ENCODE measurements at regions not wholly inside any gene's neighbourhood (a gene's known extent, or its start where the extent isn't known, plus 50 kb on each side); places are given as distances from the start of the nearest gene placed in this dataset.

GRCh38 chr13:79915114-79915811 is 425.7 kb downstream of the SPRY2 start:
- Histone ChIP-seq H3K9me3 (ENCODE audit: control insufficient read depth in 1 of 2, insufficient read depth in 1 of 2, low read depth in 1 of 2, low read length in 2 of 2) (no peaks in the 10 kb centered on the region), H3K4me2 (ENCODE audit: low read length) (no peak overlapping the region), H4K20me1 (ENCODE audit: insufficient read depth) (no peaks in the 10 kb centered on the region), H2AFZ (ENCODE audit: low read depth, low read length, poor library complexity, severe bottlenecking) (no peak overlapping the region), H3K27me3 (ENCODE audit: insufficient read depth, low read length) (no peaks in the 10 kb centered on the region), H3K4me3 (replicated peaks in 1 of 2; ENCODE audit: low read depth in 1 of 2, low read length in 2 of 2) (no peak overlapping the region), H3K27ac (ENCODE audit: low read depth, low read length) (no peak overlapping the region), H3K9ac (ENCODE audit: low read length) (no peak overlapping the region), H3K36me3 (ENCODE audit: control insufficient read depth in 1 of 2, insufficient read depth in 2 of 2, low read length in 2 of 2) (no peaks in the 10 kb centered on the region), H3K79me2 (ENCODE audit: insufficient read depth, low read length) (no peaks in the 10 kb centered on the region), H3K9me2 (ENCODE audit: insufficient read depth) (no peaks in the 10 kb centered on the region), H3K4me1 (ENCODE audit: control insufficient read depth in 1 of 2, insufficient read depth in 2 of 2, low read length in 2 of 2) (no peaks in the 10 kb centered on the region)
- CTCF ChIA-PET: no interaction called here
- no TSS peak for BruUV-seq (replicated peaks)
- DNase-seq (ENCODE audit: low read depth, low spot score) (no peak), ATAC-seq (no peak)
- TF ChIP-seq POLR2AphosphoS5 (IDR thresholded peaks at IDR 0.05; ENCODE audit: low read depth, low read length) (no peak), EZH2 (IDR thresholded peaks at IDR 0.05) (no peak), EZH2phosphoT487 (IDR thresholded peaks at IDR 0.05; ENCODE audit: borderline replicate concordance) (no peak), POLR2A (IDR thresholded peaks at IDR 0.05; ENCODE audit: borderline replicate concordance, extremely low read depth, insufficient read depth, insufficient read length) (no peak), ZFX (IDR thresholded peaks at IDR 0.05) (no peak), SRF (IDR thresholded peaks at IDR 0.05; ENCODE audit: low read depth) (no peak), MAX (IDR thresholded peaks at IDR 0.05) (no peak), SIN3A (IDR thresholded peaks at IDR 0.05; ENCODE audit: low read depth) (no peak), FOSL1 (IDR thresholded peaks at IDR 0.05; ENCODE audit: low read depth) (no peak), ZNF274 (IDR thresholded peaks at IDR 0.05; ENCODE audit: low read depth, low read length) (no peak), RAD21 (IDR thresholded peaks at IDR 0.05; ENCODE audit: low read depth) (no peak)
- intact Hi-C loops (cut with micrococcal nuclease): no loop called here
- RAD21 ChIA-PET (ENCODE audit: low non-redundant PET in 1 of 2, low total read pairs in 2 of 2, uncharacterized antibody in 2 of 2, unreplicated experiment in 2 of 2): no interaction called here
- POLR2A ChIA-PET: no interaction called here

- H2AFZ ChIP-seq (ENCODE audit: low read depth, low read length, poor library complexity, severe bottlenecking): no peak overlapping the region
- H3K9me3 ChIP-seq (ENCODE audit: control insufficient read depth in 1 of 2, insufficient read depth in 1 of 2, low read depth in 1 of 2, low read length in 2 of 2): no peaks in the 10 kb centered on the region; a peak in 1 of 4 replicates
- H3K4me2 ChIP-seq (ENCODE audit: low read length): no peak overlapping the region
- no peak for TF ChIP-seq CEBPB (IDR thresholded peaks at IDR 0.05; ENCODE audit: low read depth)
- no peak for TF ChIP-seq SIN3A (IDR thresholded peaks at IDR 0.05; ENCODE audit: low read depth)
- no peak for TF ChIP-seq ZFX (IDR thresholded peaks at IDR 0.05)
- TF ChIP-seq CTCF (IDR thresholded peaks at IDR 0.05 in 2 of 3, conservative IDR thresholded peaks at IDR 0.05 in 1 of 3; ENCODE audit: borderline replicate concordance in 1 of 3, insufficient read depth in 1 of 3, low read depth in 2 of 3, low read length in 2 of 3): no peak
- no peak for TF ChIP-seq TCF7L2 (IDR thresholded peaks at IDR 0.05; ENCODE audit: borderline replicate concordance, extremely low read depth, insufficient read depth, insufficient read length)
- no peak for TF ChIP-seq MAX (IDR thresholded peaks at IDR 0.05)
- no peak for TF ChIP-seq ZNF274 (IDR thresholded peaks at IDR 0.05; ENCODE audit: low read depth, low read length)
- no peak for TF ChIP-seq YY1 (IDR thresholded peaks at IDR 0.05; ENCODE audit: extremely low read depth, insufficient replicate concordance, low read depth, low read length)
- TF ChIP-seq CBX3 (IDR thresholded peaks at IDR 0.05; ENCODE audit: low read depth): no peak
- TF ChIP-seq ELF1 (IDR thresholded peaks at IDR 0.05; ENCODE audit: borderline replicate concordance, low read depth): no peak
- H3K36me3 ChIP-seq (ENCODE audit: control insufficient read depth in 1 of 2, insufficient read depth in 2 of 2, low read length in 2 of 2): no peaks in the 10 kb centered on the region
- no peaks in the 10 kb centered on the region for H3K79me2 ChIP-seq (ENCODE audit: insufficient read depth, low read length)
- ChIA-PET CTCF (no interaction called here), RAD21 (ENCODE audit: low non-redundant PET in 1 of 2, low total read pairs in 2 of 2, uncharacterized antibody in 2 of 2, unreplicated experiment in 2 of 2) (no interaction called here), POLR2A (no interaction called here)
- no peak for DNase-seq (ENCODE audit: low read depth, low spot score)
- no TSS peak for BruUV-seq (replicated peaks)
- H3K9ac ChIP-seq (ENCODE audit: low read length): no peak overlapping the region
- ATAC-seq: no peak
- no peak overlapping the region for H3K27ac ChIP-seq (ENCODE audit: low read depth, low read length)
- no peaks in the 10 kb centered on the region for H3K9me2 ChIP-seq (ENCODE audit: insufficient read depth)
- H3K27me3 ChIP-seq (ENCODE audit: insufficient read depth, low read length): no peaks in the 10 kb centered on the region
- intact Hi-C loops (cut with micrococcal nuclease): no loop called here
- no peak overlapping the region for H3K4me3 ChIP-seq (replicated peaks in 1 of 2; ENCODE audit: low read depth in 1 of 2, low read length in 2 of 2)
- no peaks in the 10 kb centered on the region for H4K20me1 ChIP-seq (ENCODE audit: insufficient read depth)
- no peaks in the 10 kb centered on the region for H3K4me1 ChIP-seq (ENCODE audit: control insufficient read depth in 1 of 2, insufficient read depth in 2 of 2, low read length in 2 of 2)
Measured at GRCh38 chr13:79913141-79913827, 427.6 kb downstream of the SPRY2 start.
